ENCODE measurements at regions not wholly inside any gene's neighbourhood (a gene's known extent, or its start where the extent isn't known, plus 50 kb on each side); places are given as distances from the start of the nearest gene placed in this dataset.

- no peak for DNase-seq
- H3K36me3 ChIP-seq (ENCODE audit: control insufficient read depth in 4 of 4, insufficient read depth in 4 of 4, low read length in 4 of 4) = no peaks in the 10 kb centered on the region
- no peak for TF ChIP-seq CTCF (IDR thresholded peaks at IDR 0.05; ENCODE audit: control extremely low read depth, extremely low read depth)
- H3K27me3 ChIP-seq (ENCODE audit: control insufficient read depth in 3 of 3, insufficient read depth in 3 of 3, low read length in 2 of 3) = no peaks in the 10 kb centered on the region
- H3K27ac ChIP-seq (ENCODE audit: low read depth in 1 of 2, low read length in 1 of 2) = no peak overlapping the region
- no peaks in the 10 kb centered on the region for H3K4me1 ChIP-seq (ENCODE audit: control insufficient read depth in 5 of 5, insufficient read depth in 5 of 5, low read length in 5 of 5)
- H3K9ac ChIP-seq (ENCODE audit: insufficient read depth in 1 of 2, low read length in 2 of 2) = no peak overlapping the region
- 95% methylated on average over 2 of the region's 2 CpGs for WGBS, 2 donors
- H3K9me3 ChIP-seq (ENCODE audit: control insufficient read depth in 4 of 4, insufficient read depth in 3 of 4, low read length in 3 of 4) = no peaks in the 10 kb centered on the region
- no peak for ATAC-seq (ENCODE audit: insufficient read depth, low FRiP score)
- no peak overlapping the region for H3K4me3 ChIP-seq
Observed at GRCh38 chr1:98077691-98078090, 156.9 kb upstream of the DPYD start.

GRCh38 chr1:98075626-98076025 is 154.8 kb upstream of the DPYD start:
- Histone ChIP-seq H3K4me1 (ENCODE audit: control insufficient read depth in 5 of 5, insufficient read depth in 5 of 5, low read length in 5 of 5) (no peaks in the 10 kb centered on the region), H3K27ac (ENCODE audit: low read depth in 1 of 2, low read length in 1 of 2) (no peak overlapping the region), H3K27me3 (ENCODE audit: control insufficient read depth in 3 of 3, insufficient read depth in 3 of 3, low read length in 2 of 3) (no peaks in the 10 kb centered on the region), H3K9ac (ENCODE audit: insufficient read depth in 1 of 2, low read length in 2 of 2) (no peak overlapping the region), H3K9me3 (ENCODE audit: control insufficient read depth in 4 of 4, insufficient read depth in 3 of 4, low read length in 3 of 4) (no peaks in the 10 kb centered on the region), H3K36me3 (ENCODE audit: control insufficient read depth in 4 of 4, insufficient read depth in 4 of 4, low read length in 4 of 4) (no peaks in the 10 kb centered on the region), H3K4me3 (no peak overlapping the region)
- ATAC-seq (ENCODE audit: insufficient read depth, low FRiP score) (no peak), DNase-seq (no peak)
- TF ChIP-seq CTCF (IDR thresholded peaks at IDR 0.05; ENCODE audit: control extremely low read depth, extremely low read depth) = no peak
- WGBS, 2 donors = 88 to 90% methylated on average over 1 of the region's 1 CpG

GRCh38 chr1:98073823-98074222 is 153.0 kb upstream of the DPYD start:
- Histone ChIP-seq H3K27ac (ENCODE audit: low read depth in 1 of 2, low read length in 1 of 2) (no peak overlapping the region), H3K9ac (ENCODE audit: insufficient read depth in 1 of 2, low read length in 2 of 2) (no peak overlapping the region), H3K4me1 (ENCODE audit: control insufficient read depth in 5 of 5, insufficient read depth in 5 of 5, low read length in 5 of 5) (no peaks in the 10 kb centered on the region), H3K9me3 (ENCODE audit: control insufficient read depth in 4 of 4, insufficient read depth in 3 of 4, low read length in 3 of 4) (no peaks in the 10 kb centered on the region), H3K36me3 (ENCODE audit: control insufficient read depth in 4 of 4, insufficient read depth in 4 of 4, low read length in 4 of 4) (no peaks in the 10 kb centered on the region), H3K27me3 (ENCODE audit: control insufficient read depth in 3 of 3, insufficient read depth in 3 of 3, low read length in 2 of 3) (no peaks in the 10 kb centered on the region), H3K4me3 (no peak overlapping the region)
- no peak for DNase-seq
- WGBS, 2 donors = 84 to 89% methylated on average over 3 of the region's 3 CpGs
- no peak for TF ChIP-seq CTCF (IDR thresholded peaks at IDR 0.05; ENCODE audit: control extremely low read depth, extremely low read depth)
- ATAC-seq (ENCODE audit: insufficient read depth, low FRiP score) = no peak

GRCh38 chr1:98073106-98073505 is 152.3 kb upstream of the DPYD start:
- TF ChIP-seq CTCF (IDR thresholded peaks at IDR 0.05; ENCODE audit: control extremely low read depth, extremely low read depth) = no peak
- Histone ChIP-seq H3K27me3 (ENCODE audit: control insufficient read depth in 3 of 3, insufficient read depth in 3 of 3, low read length in 2 of 3) (no peaks in the 10 kb centered on the region), H3K9me3 (ENCODE audit: control insufficient read depth in 4 of 4, insufficient read depth in 3 of 4, low read length in 3 of 4) (no peaks in the 10 kb centered on the region), H3K4me1 (ENCODE audit: control insufficient read depth in 5 of 5, insufficient read depth in 5 of 5, low read length in 5 of 5) (no peaks in the 10 kb centered on the region), H3K4me3 (no peak overlapping the region), H3K36me3 (ENCODE audit: control insufficient read depth in 4 of 4, insufficient read depth in 4 of 4, low read length in 4 of 4) (no peaks in the 10 kb centered on the region), H3K27ac (ENCODE audit: low read depth in 1 of 2, low read length in 1 of 2) (no peak overlapping the region), H3K9ac (ENCODE audit: insufficient read depth in 1 of 2, low read length in 2 of 2) (no peak overlapping the region)
- WGBS, 2 donors = 91 to 94% methylated on average over 3 of the region's 3 CpGs
- ATAC-seq (ENCODE audit: insufficient read depth, low FRiP score) (no peak), DNase-seq (no peak)
